ENCODE measurements at regions not wholly inside any gene's neighbourhood (a gene's known extent, or its start where the extent isn't known, plus 50 kb on each side); places are given as distances from the start of the nearest gene placed in this dataset.

GRCh38 chr17:63376949-63377348 is 69.2 kb downstream of the CYB561 start:
- CTCF ChIA-PET: no interaction called here
- H3K4me3 ChIP-seq (ENCODE audit: low read depth, low read length): no peak overlapping the region
- no peaks in the 10 kb centered on the region for H3K27me3 ChIP-seq (ENCODE audit: control insufficient read depth, insufficient read depth, low read length)
- H3K36me3 ChIP-seq (ENCODE audit: control insufficient read depth, insufficient read depth, low read length): no peaks in the 10 kb centered on the region
- no peak for DNase-seq (ENCODE audit: low read depth)
- POLR2A ChIA-PET: no interaction called here
- no peak for TF ChIP-seq CTCF (IDR thresholded peaks at IDR 0.05; ENCODE audit: insufficient read depth, low read depth, low read length)

- TF ChIP-seq CTCF (IDR thresholded peaks at IDR 0.05; ENCODE audit: insufficient read depth, low read depth, low read length): no peak
- POLR2A ChIA-PET: no interaction called here
- Histone ChIP-seq H3K36me3 (ENCODE audit: control insufficient read depth, insufficient read depth, low read length) (no peaks in the 10 kb centered on the region), H3K27me3 (ENCODE audit: control insufficient read depth, insufficient read depth, low read length) (no peaks in the 10 kb centered on the region), H3K4me3 (ENCODE audit: low read depth, low read length) (no peak overlapping the region)
- no peak for DNase-seq (ENCODE audit: low read depth)
- CTCF ChIA-PET: interaction anchor here (0.5 to 1.2 kb wide), 3 partner anchors 12 to 222 kb away, joined by 3 to 4 read pairs (median 3); no protein-coding TSS in a partner anchor
These were observed 67.4 kb downstream of the CYB561 start for GRCh38 chr17:63378411-63379375.

- TF ChIP-seq CTCF (IDR thresholded peaks at IDR 0.05; ENCODE audit: insufficient read depth, low read depth, low read length): no peak
- H3K36me3 ChIP-seq (ENCODE audit: control insufficient read depth, insufficient read depth, low read length): no peaks in the 10 kb centered on the region
- ChIA-PET CTCF (no interaction called here), POLR2A (no interaction called here)
- DNase-seq (ENCODE audit: low read depth): no peak
- no peak overlapping the region for H3K4me3 ChIP-seq (ENCODE audit: low read depth, low read length)
- no peaks in the 10 kb centered on the region for H3K27me3 ChIP-seq (ENCODE audit: control insufficient read depth, insufficient read depth, low read length)
These were observed 66.5 kb downstream of the CYB561 start for GRCh38 chr17:63379636-63380035.

- no peaks in the 10 kb centered on the region for H3K27me3 ChIP-seq (ENCODE audit: control insufficient read depth, insufficient read depth, low read length)
- CTCF ChIA-PET: interaction anchor here (0.7 to 1.6 kb wide), 8 partner anchors 10 to 386 kb away, joined by 3 to 7 read pairs (median 4); no protein-coding TSS in a partner anchor
- POLR2A ChIA-PET: interaction anchor here (0.6 to 0.7 kb wide), 2 partner anchors 14 to 489 kb away, joined by 3 read pairs; no protein-coding TSS in a partner anchor
- TF ChIP-seq CTCF (IDR thresholded peaks at IDR 0.05; ENCODE audit: insufficient read depth, low read depth, low read length): no peak
- peak; percentile 45 for DNase-seq (ENCODE audit: low read depth)
- no peaks in the 10 kb centered on the region for H3K36me3 ChIP-seq (ENCODE audit: control insufficient read depth, insufficient read depth, low read length)
- no peak overlapping the region for H3K4me3 ChIP-seq (ENCODE audit: low read depth, low read length)
These were observed 64.9 kb downstream of the CYB561 start for GRCh38 chr17:63381101-63381729.

GRCh38 chr17:63382136-63382535 is 64.0 kb downstream of the CYB561 start:
- POLR2A ChIA-PET: interaction anchor here (0.7 kb wide), 1 partner anchor 13 kb away, joined by 3 read pairs; no protein-coding TSS in a partner anchor
- Histone ChIP-seq H3K27me3 (ENCODE audit: control insufficient read depth, insufficient read depth, low read length) (no peaks in the 10 kb centered on the region), H3K36me3 (ENCODE audit: control insufficient read depth, insufficient read depth, low read length) (no peaks in the 10 kb centered on the region), H3K4me3 (ENCODE audit: low read depth, low read length) (no peak overlapping the region)
- DNase-seq (ENCODE audit: low read depth): no peak
- TF ChIP-seq CTCF (IDR thresholded peaks at IDR 0.05; ENCODE audit: insufficient read depth, low read depth, low read length): no peak
- CTCF ChIA-PET: interaction anchor here (0.8 to 1.4 kb wide), 3 partner anchors 10 to 17 kb away, joined by 3 to 4 read pairs (median 3); no protein-coding TSS in a partner anchor

All from BJ (cell line).